Stomach (tissue), 8 donors: ENCODE measurements at regions not wholly inside any gene's neighbourhood (a gene's known extent, or its start where the extent isn't known, plus 50 kb on each side); places are given as distances from the start of the nearest gene placed in this dataset.

Experiments
- DNase-seq, 2 donors: peaks; one replicate each; pipeline versions ENCODE4 v3.0.0 to v3.0.0-alpha.2; 2013 to 2019
- H3K27ac ChIP-seq, 5 donors: fragments of 200-600 bp in 4 of 5; sonication (generic) in 4 of 5; one replicate each; pipeline ENCODE4 v1.5.1; 2013 to 2019; ENCODE audit warnings: mild to moderate bottlenecking in 1 of 5, moderate library complexity in 1 of 5
- H3K27me3 ChIP-seq, 3 donors: fragments of 200-600 bp; sonication (generic); one replicate each; pipeline ENCODE4 v1.5.1; 2017 to 2019; ENCODE audit warnings: mixed run types in 1 of 3
- H3K36me3 ChIP-seq, 4 donors: fragments of 200-600 bp; sonication (generic); 1 replicate in 3 of 4; 2 replicates in 1 of 4; pipeline ENCODE4 v1.5.1; 2016 to 2019
- H3K4me1 ChIP-seq, 4 donors: fragments of 200-600 bp; sonication (generic); one replicate each; pipeline ENCODE4 v1.5.1; 2016 to 2019
- H3K4me3 ChIP-seq, 4 donors: fragments of 200-600 bp; sonication (generic) in 3 of 4; one replicate each; pipeline ENCODE4 v1.5.1; 2016 to 2019; ENCODE audit warnings: mild to moderate bottlenecking in 1 of 4
- H3K9me3 ChIP-seq, 4 donors: fragments of 200-600 bp; sonication (generic); one replicate each; pipeline ENCODE4 v1.5.1; 2016 to 2019
- CTCF ChIP-seq, 7 experiments: fragments of 450-650 bp in 4 of 7; fragments of 200-600 bp in 3 of 7; sonication (generic) in 3 of 7; IDR thresholded peaks; one replicate each; pipeline ENCODE4 v1.5.1; 2016 to 2019; ENCODE audit warnings: antibody characterized with exemption in 7 of 7, control low read depth in 2 of 7, mild to moderate bottlenecking in 1 of 7
- EP300 ChIP-seq: sonication (generic); formaldehyde crosslinking; IDR thresholded peaks from one replicate; pipeline ENCODE4 v1.6.1; 2017; ENCODE audit warnings: antibody characterized with exemption
- POLR2A ChIP-seq, 4 donors: fragments of 450-650 bp; IDR thresholded peaks; one replicate each; pipeline ENCODE4 v1.6.1; 2016; ENCODE audit warnings: antibody characterized with exemption in 4 of 4, control low read depth in 2 of 4, mild to moderate bottlenecking in 1 of 4, moderate library complexity in 1 of 4
- POLR2AphosphoS5 ChIP-seq, 3 donors: sonication (generic); formaldehyde crosslinking; IDR thresholded peaks; one replicate each; pipeline ENCODE4 v1.6.1; 2016; ENCODE audit warnings: antibody characterized with exemption in 3 of 3
- WGBS, 5 donors: extraction: QIAGEN DNeasy Blood & Tissue Kit in 3 of 5; methylation state at CpG; one replicate each; pipeline versions ENCODE4 v1.1.5 to v1.1.7; 2013 to 2018; 5-methylcytosine and 5-hydroxymethylcytosine counted together
- intact Hi-C: fragments of 100-400 bp; cut with DNase I; formaldehyde crosslinking; loops from one replicate; pipeline ENCODE4 v1.15.1; 2023; ENCODE audit warnings: low total_unique reads
- donor health status: healthy with polysubstance abuse.
- donor health status: Bipolar disorder and iron deficiency.
- donor health status: healthy.

GRCh38 chr3:75075158-75075557, 460.7 kb upstream of the CNTN3 start:
- intact Hi-C loops: no loop called here
- no peaks in the 10 kb centered on the region for H3K36me3 ChIP-seq
- no peak for TF ChIP-seq POLR2AphosphoS5 (IDR thresholded peaks at IDR 0.05)
- TF ChIP-seq EP300: no peak
- TF ChIP-seq POLR2A (IDR thresholded peaks at IDR 0.05): no peak
- no peak for TF ChIP-seq CTCF (IDR thresholded peaks at IDR 0.05)
- H3K9me3 ChIP-seq: peaks cover 0 to 12% (median 2%) of the 10 kb centered on the region in 4 donors
- no peaks in the 10 kb centered on the region for H3K27me3 ChIP-seq
- H3K4me1 ChIP-seq: no peaks in the 10 kb centered on the region
- no peak overlapping the region for H3K27ac ChIP-seq
- DNase-seq: no peak
- H3K4me3 ChIP-seq: no peak overlapping the region
- 84 to 100% (median 96%) methylated on average over 1 of the region's 1 CpG for WGBS, 5 donors

GRCh38 chr3:75076481-75076880, 462.0 kb upstream of the CNTN3 start:
- Histone ChIP-seq H3K36me3 (no peaks in the 10 kb centered on the region), H3K27me3 (no peaks in the 10 kb centered on the region), H3K27ac (no peak overlapping the region), H3K4me1 (no peaks in the 10 kb centered on the region), H3K4me3 (no peak overlapping the region), H3K9me3 (peaks cover 0 to 11% (median 2%) of the 10 kb centered on the region in 4 donors)
- TF ChIP-seq EP300 (no peak), POLR2A (IDR thresholded peaks at IDR 0.05) (no peak)
- no peak for DNase-seq
- intact Hi-C loops: no loop called here
- 78 to 98% (median 91%) methylated on average over 2 of the region's 2 CpGs for WGBS, 5 donors

GRCh38 chr3:75078290-75078689, 463.8 kb upstream of the CNTN3 start:
- Histone ChIP-seq H3K27me3 (no peaks in the 10 kb centered on the region), H3K4me1 (no peaks in the 10 kb centered on the region), H3K36me3 (no peaks in the 10 kb centered on the region), H3K27ac (no peak overlapping the region), H3K4me3 (no peak overlapping the region), H3K9me3 (peaks cover 0 to 11% (median 2%) of the 10 kb centered on the region in 4 donors)
- TF ChIP-seq POLR2A (IDR thresholded peaks at IDR 0.05) (no peak), CTCF (IDR thresholded peaks at IDR 0.05) (no peak), EP300 (no peak), POLR2AphosphoS5 (IDR thresholded peaks at IDR 0.05) (no peak)
- no peak for DNase-seq
- intact Hi-C loops: no loop called here

- H3K4me1 ChIP-seq: no peaks in the 10 kb centered on the region
- intact Hi-C loops: no loop called here
- peaks cover 0 to 7% (median 2%) of the 10 kb centered on the region in 4 donors for H3K9me3 ChIP-seq
- no peak for DNase-seq
- TF ChIP-seq EP300 (no peak), POLR2AphosphoS5 (IDR thresholded peaks at IDR 0.05) (no peak), CTCF (IDR thresholded peaks at IDR 0.05) (no peak)
- no peak overlapping the region for H3K27ac ChIP-seq
- WGBS, 5 donors: 81 to 93% (median 89%) methylated on average over 4 of the region's 4 CpGs
- no peak overlapping the region for H3K4me3 ChIP-seq
- no peaks in the 10 kb centered on the region for H3K36me3 ChIP-seq
- H3K27me3 ChIP-seq: no peaks in the 10 kb centered on the region
Observed at GRCh38 chr3:75082845-75083244, 468.4 kb upstream of the CNTN3 start.

GRCh38 chr3:75089841-75090240, 475.4 kb upstream of the CNTN3 start:
- intact Hi-C loops: no loop called here
- no peak for TF ChIP-seq EP300
- TF ChIP-seq CTCF (IDR thresholded peaks at IDR 0.05): no peak
- TF ChIP-seq POLR2A (IDR thresholded peaks at IDR 0.05): no peak
- TF ChIP-seq POLR2AphosphoS5 (IDR thresholded peaks at IDR 0.05): no peak
- 73 to 91% (median 88%) methylated on average over 3 of the region's 3 CpGs for WGBS, 5 donors

More at GRCh38 chr3:75089841-75090240, 475.4 kb upstream of the CNTN3 start:
- H3K9me3 ChIP-seq: no peaks in the 10 kb centered on the region
- H3K4me1 ChIP-seq: no peaks in the 10 kb centered on the region
- no peak overlapping the region for H3K27ac ChIP-seq
- DNase-seq: no peak
- H3K36me3 ChIP-seq: no peaks in the 10 kb centered on the region
- H3K27me3 ChIP-seq: no peaks in the 10 kb centered on the region
- no peak overlapping the region for H3K4me3 ChIP-seq
